CD14-positive monocyte (primary cell): ENCODE measurements at regions not wholly inside any gene's neighbourhood (a gene's known extent, or its start where the extent isn't known, plus 50 kb on each side); places are given as distances from the start of the nearest gene placed in this dataset.

Experiments used
- DNase-seq, 3 donors: peaks; one replicate each; pipeline ENCODE4 v3.0.0-alpha.2; 2011 to 2022
- H2AFZ ChIP-seq: 2 replicates; pipeline ENCODE4 v1.6.0; 2012; ENCODE audit warnings: mild to moderate bottlenecking, low read depth, low read length, inconsistent platforms; ENCODE audit not compliant: insufficient read depth, poor library complexity, severe bottlenecking
- H3K27ac ChIP-seq, 2 donors: 1 replicate in 1 of 2; 2 replicates in 1 of 2; pipeline ENCODE4 v1.5.1; 2012 to 2013; ENCODE audit warnings: low read length in 2 of 2, control low read depth in 1 of 2, inconsistent platforms in 1 of 2, low read depth in 1 of 2, mild to moderate bottlenecking in 1 of 2
- H3K27me3 ChIP-seq, 2 donors: one replicate each; pipeline versions ENCODE4 v1.6.0 to v1.6.1; 2011 to 2013; ENCODE audit warnings: low read length in 2 of 2; ENCODE audit not compliant: control insufficient read depth in 2 of 2, insufficient read depth in 2 of 2
- H3K36me3 ChIP-seq, 2 donors: replicated peaks in 1 of 2; 1 replicate in 1 of 2; 2 replicates in 1 of 2; pipeline versions ENCODE4 v1.5.1 to v1.6.1; 2012 to 2013; ENCODE audit warnings: low read length in 2 of 2, control low read depth in 1 of 2, inconsistent platforms in 1 of 2, mild to moderate bottlenecking in 1 of 2; ENCODE audit not compliant: insufficient read depth in 2 of 2, control insufficient read depth in 1 of 2
- H3K4me1 ChIP-seq, 2 donors: 1 replicate in 1 of 2; 2 replicates in 1 of 2; pipeline versions ENCODE4 v1.5.1 to v1.6.1; 2012 to 2013; ENCODE audit warnings: low read length in 2 of 2, control low read depth in 1 of 2, inconsistent platforms in 1 of 2, mild to moderate bottlenecking in 1 of 2, moderate library complexity in 1 of 2; ENCODE audit not compliant: insufficient read depth in 2 of 2, control insufficient read depth in 1 of 2
- H3K4me2 ChIP-seq: replicated peaks from 2 replicates; pipeline ENCODE3; 2012; ENCODE audit warnings: low read length, moderate library complexity, mild to moderate bottlenecking; ENCODE audit not compliant: poor library complexity, severe bottlenecking; ENCODE audit errors: extremely low read depth
- H3K4me3 ChIP-seq, 3 experiments: fragments of 200-600 bp in 1 of 3; sonication (generic) in 1 of 3; replicated peaks in 1 of 3; 1 replicate in 2 of 3; 2 replicates in 1 of 3; pipeline ENCODE4 v1.5.1; 2011 to 2013; ENCODE audit warnings: low read length in 3 of 3, mild to moderate bottlenecking in 3 of 3, control low read depth in 2 of 3, low read depth in 2 of 3, inconsistent platforms in 1 of 3, moderate library complexity in 1 of 3
- H3K79me2 ChIP-seq: 2 replicates; pipeline ENCODE4 v1.6.0; 2012; ENCODE audit warnings: mild to moderate bottlenecking, control low read depth, inconsistent platforms, low read length, moderate library complexity; ENCODE audit not compliant: insufficient read depth
- H3K9ac ChIP-seq: 2 replicates; pipeline ENCODE4 v1.6.0; 2017; ENCODE audit warnings: low read length, mild to moderate bottlenecking; ENCODE audit not compliant: insufficient read depth, poor library complexity, severe bottlenecking
- H3K9me3 ChIP-seq, 2 donors: replicated peaks in 1 of 2; 1 replicate in 1 of 2; 2 replicates in 1 of 2; pipeline versions ENCODE4 v1.5.1 to v1.6.1; 2012 to 2013; ENCODE audit warnings: low read length in 2 of 2, control low read depth in 1 of 2; ENCODE audit not compliant: control insufficient read depth in 1 of 2, insufficient read depth in 1 of 2
- H4K20me1 ChIP-seq: 2 replicates; pipeline ENCODE4 v1.6.0; 2012; ENCODE audit warnings: mild to moderate bottlenecking, low read length, control low read depth, moderate library complexity; ENCODE audit not compliant: insufficient read depth
- H3K27ac Mint-ChIP-seq, 7 donors: one replicate each; pipeline ENCODE4 v1.8.0; 2020; ENCODE audit warnings: mild to moderate bottlenecking in 7 of 7, mixed read lengths in 7 of 7, moderate library complexity in 6 of 7, inconsistent platforms in 2 of 7
- H3K27me3 Mint-ChIP-seq, 3 donors: one replicate each; pipeline ENCODE4 v1.8.0; 2021 to 2022; ENCODE audit warnings: low read depth in 3 of 3, mild to moderate bottlenecking in 3 of 3, mixed read lengths in 3 of 3, moderate library complexity in 3 of 3, inconsistent platforms in 1 of 3
- H3K36me3 Mint-ChIP-seq, 2 donors: one replicate each; pipeline ENCODE4 v1.8.0; 2020; ENCODE audit warnings: mixed read lengths in 2 of 2, inconsistent platforms in 1 of 2, mild to moderate bottlenecking in 1 of 2
- H3K4me1 Mint-ChIP-seq: one replicate; pipeline ENCODE4 v1.8.0; 2020; ENCODE audit warnings: mild to moderate bottlenecking, mixed read lengths
- H3K4me3 Mint-ChIP-seq, 2 donors: one replicate each; pipeline ENCODE4 v1.8.0; 2020; ENCODE audit warnings: mild to moderate bottlenecking in 2 of 2, mixed read lengths in 2 of 2, moderate library complexity in 1 of 2
- H3K9me3 Mint-ChIP-seq, 7 donors: one replicate each; pipeline ENCODE4 v1.8.0; 2020 to 2022; ENCODE audit warnings: mixed read lengths in 7 of 7, mild to moderate bottlenecking in 6 of 7, moderate library complexity in 6 of 7, inconsistent platforms in 2 of 7
- WGBS: methylation state at CpG from one replicate; pipeline ENCODE4 v1.1.5; 2013; ENCODE audit warnings: missing lambda C conversion rate; ENCODE audit not compliant: insufficient coverage; 5-methylcytosine and 5-hydroxymethylcytosine counted together
- intact Hi-C, 2 donors: fragments of 100-400 bp; cut with micrococcal nuclease; formaldehyde crosslinking; loops; one replicate each; pipeline versions ENCODE4 v1.15.0 to v1.15.1; 2023
- TF ChIP-seq, protein P1 (sequence below): fragments of 200-600 bp; IDR thresholded peaks from one replicate; pipeline ENCODE4 v1.8.0; 2022; ENCODE audit warnings: antibody characterized with exemption, mild to moderate bottlenecking

DNA sequence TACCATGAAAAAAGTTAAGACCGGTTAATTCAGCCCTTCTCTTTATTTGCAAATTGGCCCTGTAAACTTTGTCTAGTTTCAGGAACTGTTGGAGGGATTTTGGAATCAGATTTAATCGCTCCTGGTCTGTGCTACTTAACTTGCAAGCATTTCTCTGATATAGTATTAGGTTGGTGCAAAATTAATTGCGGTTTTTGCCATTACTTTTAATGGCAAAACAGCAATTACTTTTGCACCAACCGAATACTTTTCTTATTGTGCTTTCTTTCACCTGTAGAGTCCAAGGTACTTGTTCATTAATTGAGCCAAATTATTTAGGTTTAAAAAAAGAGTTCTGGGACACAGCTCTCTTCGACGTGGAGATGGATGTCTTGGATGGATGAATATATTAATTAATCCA lies 92.8 kb upstream of the HNRNPU start:
- H3K36me3 ChIP-seq: no peaks in the 10 kb centered on the region
- peaks cover 0 to 1% (median 0%) of the 10 kb centered on the region in 7 donors for H3K9me3 Mint-ChIP-seq
- H3K27ac ChIP-seq: no peak overlapping the region
- peaks cover 39% of the 10 kb centered on the region for H3K4me1 Mint-ChIP-seq
- H3K4me2 ChIP-seq: no peak overlapping the region
- DNase-seq: no peak
- H2AFZ ChIP-seq: no peak overlapping the region
- H3K9me3 ChIP-seq: no peaks in the 10 kb centered on the region
- peaks cover 0 to 2% (median 0%) of the 10 kb centered on the region in 3 donors for H3K27me3 Mint-ChIP-seq
- no peak overlapping the region for H3K4me3 ChIP-seq
- no peaks in the 10 kb centered on the region for H4K20me1 ChIP-seq
- WGBS: no CpG with 5 or more reads among the region's 6 CpGs
- H3K9ac ChIP-seq: no peak overlapping the region
- peaks cover 29% of the 10 kb centered on the region in 2 donors for H3K4me1 ChIP-seq
- no peaks in the 10 kb centered on the region for H3K36me3 Mint-ChIP-seq
- intact Hi-C loops: loop anchor here in 1 of 2 donors (5.0 kb wide), 1 partner anchor 35 kb away; no protein-coding TSS in a partner anchor
- no peaks in the 10 kb centered on the region for H3K79me2 ChIP-seq
- H3K4me3 Mint-ChIP-seq: no peak overlapping the region
- no peak overlapping the region for H3K27ac Mint-ChIP-seq
- no peaks in the 10 kb centered on the region for H3K27me3 ChIP-seq
- TF ChIP-seq, protein P1, sequence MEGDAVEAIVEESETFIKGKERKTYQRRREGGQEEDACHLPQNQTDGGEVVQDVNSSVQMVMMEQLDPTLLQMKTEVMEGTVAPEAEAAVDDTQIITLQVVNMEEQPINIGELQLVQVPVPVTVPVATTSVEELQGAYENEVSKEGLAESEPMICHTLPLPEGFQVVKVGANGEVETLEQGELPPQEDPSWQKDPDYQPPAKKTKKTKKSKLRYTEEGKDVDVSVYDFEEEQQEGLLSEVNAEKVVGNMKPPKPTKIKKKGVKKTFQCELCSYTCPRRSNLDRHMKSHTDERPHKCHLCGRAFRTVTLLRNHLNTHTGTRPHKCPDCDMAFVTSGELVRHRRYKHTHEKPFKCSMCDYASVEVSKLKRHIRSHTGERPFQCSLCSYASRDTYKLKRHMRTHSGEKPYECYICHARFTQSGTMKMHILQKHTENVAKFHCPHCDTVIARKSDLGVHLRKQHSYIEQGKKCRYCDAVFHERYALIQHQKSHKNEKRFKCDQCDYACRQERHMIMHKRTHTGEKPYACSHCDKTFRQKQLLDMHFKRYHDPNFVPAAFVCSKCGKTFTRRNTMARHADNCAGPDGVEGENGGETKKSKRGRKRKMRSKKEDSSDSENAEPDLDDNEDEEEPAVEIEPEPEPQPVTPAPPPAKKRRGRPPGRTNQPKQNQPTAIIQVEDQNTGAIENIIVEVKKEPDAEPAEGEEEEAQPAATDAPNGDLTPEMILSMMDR: no peak

DNA sequence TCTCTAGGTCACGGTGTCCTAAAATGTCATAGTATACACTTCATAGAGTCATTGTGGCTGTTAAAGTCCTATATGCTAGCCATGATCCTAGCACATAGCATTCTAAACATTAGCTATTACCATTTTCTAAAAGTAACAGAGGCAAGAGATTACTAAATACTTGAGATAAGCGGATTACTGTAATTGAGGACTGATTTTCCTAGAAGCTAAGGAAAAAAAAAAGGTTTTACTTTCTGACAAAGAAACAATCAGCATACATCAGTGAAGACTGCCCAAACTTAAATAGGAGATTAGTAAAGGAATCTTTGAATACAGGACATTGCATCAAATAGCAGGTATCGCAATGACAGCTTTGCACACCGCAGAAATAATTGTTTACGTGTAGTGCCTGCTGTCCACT lies 91.3 kb upstream of the HNRNPU start:
- TF ChIP-seq, protein P1: no peak
- Histone ChIP-seq H2AFZ (no peak overlapping the region), H3K36me3 (no peaks in the 10 kb centered on the region), H3K4me1 (peaks cover 28% of the 10 kb centered on the region in 2 donors), H3K27me3 (no peaks in the 10 kb centered on the region), H3K27ac (no peak overlapping the region), H3K9me3 (no peaks in the 10 kb centered on the region), H3K4me3 (no peak overlapping the region), H3K4me2 (no peak overlapping the region), H3K79me2 (no peaks in the 10 kb centered on the region), H4K20me1 (no peaks in the 10 kb centered on the region), H3K9ac (no peak overlapping the region)
- no peak overlapping the region for H3K27ac Mint-ChIP-seq
- H3K27me3 Mint-ChIP-seq: peaks cover 0 to 2% (median 0%) of the 10 kb centered on the region in 3 donors
- H3K9me3 Mint-ChIP-seq: peaks cover 0 to 1% (median 0%) of the 10 kb centered on the region in 7 donors
- intact Hi-C loops: loop anchor here in 1 of 2 donors (5.0 kb wide), 1 partner anchor 33 kb away; no protein-coding TSS in a partner anchor
- WGBS: 70% methylated on average over 2 of the region's 5 CpGs
- no peak for DNase-seq
- no peaks in the 10 kb centered on the region for H3K36me3 Mint-ChIP-seq
- peaks cover 37% of the 10 kb centered on the region for H3K4me1 Mint-ChIP-seq
- no peak overlapping the region for H3K4me3 Mint-ChIP-seq
